OCI-LY1 (cell line): ENCODE measurements at regions not wholly inside any gene's neighbourhood (a gene's known extent, or its start where the extent isn't known, plus 50 kb on each side); places are given as distances from the start of the nearest gene placed in this dataset.

ENCODE experiments used
- CTCF ChIP-seq: fragments of 200-600 bp; sonication (generic), shearing (Covaris generic); IDR thresholded peaks from 2 replicates; pipeline ENCODE4 v1.5.1; 2017; ENCODE audit warnings: mild to moderate bottlenecking, antibody characterized with exemption, low read length, moderate library complexity, mixed read lengths
- EZH2 ChIP-seq: fragments of 200-600 bp; sonication (generic), shearing (Covaris generic); IDR thresholded peaks from 2 replicates; pipeline ENCODE4 v1.8.0; 2017; ENCODE audit warnings: borderline replicate concordance, mixed run types, mild to moderate bottlenecking, antibody characterized with exemption, low read length, moderate library complexity, mixed read lengths

- TF ChIP-seq EZH2 (no peak), CTCF (no peak)
Measured at GRCh38 chr2:209340522-209340921, 83.3 kb upstream of the MAP2 start.
